HepG2 (cell line): ENCODE measurements at regions not wholly inside any gene's neighbourhood (a gene's known extent, or its start where the extent isn't known, plus 50 kb on each side); places are given as distances from the start of the nearest gene placed in this dataset.

Experiments used
- EZH2 ChIP-seq: conservative IDR thresholded peaks from 2 replicates; pipeline ENCODE4 v1.6.1; 2012; ENCODE audit warnings: mild to moderate bottlenecking, low read depth, low read length, moderate library complexity
- FOXK2 ChIP-seq: fragments of 450-650 bp; IDR thresholded peaks from 2 replicates; pipeline ENCODE4 v1.6.1; 2016
- MAFK ChIP-seq, 2 experiments: IDR thresholded peaks in 1 of 2; conservative IDR thresholded peaks in 1 of 2; 2 replicates each; pipeline ENCODE4 v1.6.1; 2011; ENCODE audit warnings: improper control_type of control experiment in 2 of 2, low read length in 2 of 2
- NBN ChIP-seq: fragments of 450-650 bp; conservative IDR thresholded peaks from 2 replicates; pipeline ENCODE4 v1.6.1; 2017
- POLR2A ChIP-seq, 2 experiments: IDR thresholded peaks; 2 replicates each; pipeline ENCODE4 v1.6.1; 2011; ENCODE audit warnings: low read depth in 2 of 2, low read length in 2 of 2, mild to moderate bottlenecking in 1 of 2, moderate library complexity in 1 of 2; ENCODE audit not compliant: insufficient read depth in 1 of 2
- SRSF1 ChIP-seq: fragments of 200-400 bp; formaldehyde crosslinking; optimal IDR thresholded peaks from 2 replicates; pipeline ENCODE3; 2017; ENCODE audit warnings: mild to moderate bottlenecking, low read depth, low read length, moderate library complexity
- STAG1 ChIP-seq: sonication (generic); formaldehyde crosslinking; IDR thresholded peaks from 2 replicates; pipeline ENCODE4 v1.4.0; 2020; ENCODE audit warnings: missing genetic modification reagents
- TCF12 ChIP-seq, 2 experiments: fragments of 450-650 bp in 1 of 2; sonication (generic) in 1 of 2; formaldehyde crosslinking in 1 of 2; IDR thresholded peaks; 2 replicates each; pipeline versions ENCODE4 v1.6.1 to v1.8.0; 2017 to 2022; ENCODE audit warnings: antibody characterized with exemption in 1 of 2, mild to moderate bottlenecking in 1 of 2, missing genetic modification reagents in 1 of 2, moderate library complexity in 1 of 2
- ZNF367 ChIP-seq: sonication (generic); formaldehyde crosslinking; IDR thresholded peaks from 2 replicates; pipeline ENCODE4 v1.4.0; 2020; ENCODE audit warnings: missing genetic modification reagents, borderline replicate concordance
- ZNF660 ChIP-seq: sonication (generic); formaldehyde crosslinking; IDR thresholded peaks from 2 replicates; pipeline ENCODE4 v1.5.1; 2020; ENCODE audit warnings: mild to moderate bottlenecking, low read depth, missing genetic modification reagents, borderline replicate concordance
- TF ChIP-seq, protein P1 (sequence below): IDR thresholded peaks from 2 replicates; pipeline ENCODE4 v1.6.1; 2016; ENCODE audit warnings: missing compliant biosample characterization, missing genetic modification reagents, borderline replicate concordance
- TF ChIP-seq, protein P2 (sequence below): sonication (generic); formaldehyde crosslinking; IDR thresholded peaks from 2 replicates; pipeline ENCODE4 v1.8.0; 2022; ENCODE audit warnings: missing genetic modification reagents, mild to moderate bottlenecking, inconsistent platforms, borderline replicate concordance
- TF ChIP-seq, protein P3 (sequence below): IDR thresholded peaks from 2 replicates; pipeline ENCODE4 v1.6.1; 2018; ENCODE audit warnings: missing genetic modification reagents
- TF ChIP-seq, protein P4 (sequence below): sonication (generic); formaldehyde crosslinking; IDR thresholded peaks from 2 replicates; pipeline ENCODE4 v1.4.0; 2020; ENCODE audit warnings: low read depth, mild to moderate bottlenecking, missing genetic modification reagents

DNA sequence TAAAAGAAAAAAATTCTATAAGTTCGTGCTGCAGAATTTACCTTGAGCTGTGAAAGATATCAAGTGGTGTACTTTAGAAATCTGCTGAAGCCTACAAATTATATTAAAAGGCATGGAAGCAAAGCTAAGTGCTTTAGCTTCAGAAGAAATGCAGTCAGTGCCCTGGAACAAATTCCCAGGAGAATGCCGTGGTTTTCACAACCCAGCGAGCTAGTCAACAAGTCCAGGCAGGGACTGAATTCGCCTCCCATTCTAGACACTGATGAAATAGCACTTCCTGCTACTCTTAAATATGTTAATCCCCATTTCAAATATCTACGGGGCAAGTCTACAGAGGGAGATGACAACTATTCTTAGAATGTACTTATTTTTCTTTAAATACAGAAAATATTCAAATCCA lies 326.4 kb upstream of the IGF1R start:
- TF ChIP-seq, protein P1, sequence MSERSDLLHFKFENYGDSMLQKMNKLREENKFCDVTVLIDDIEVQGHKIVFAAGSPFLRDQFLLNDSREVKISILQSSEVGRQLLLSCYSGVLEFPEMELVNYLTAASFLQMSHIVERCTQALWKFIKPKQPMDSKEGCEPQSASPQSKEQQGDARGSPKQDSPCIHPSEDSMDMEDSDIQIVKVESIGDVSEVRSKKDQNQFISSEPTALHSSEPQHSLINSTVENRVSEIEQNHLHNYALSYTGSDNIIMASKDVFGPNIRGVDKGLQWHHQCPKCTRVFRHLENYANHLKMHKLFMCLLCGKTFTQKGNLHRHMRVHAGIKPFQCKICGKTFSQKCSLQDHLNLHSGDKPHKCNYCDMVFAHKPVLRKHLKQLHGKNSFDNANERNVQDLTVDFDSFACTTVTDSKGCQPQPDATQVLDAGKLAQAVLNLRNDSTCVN (CRISPR knock-in tag), result no peak
- no peak for TF ChIP-seq ZNF660 (CRISPR knock-in tag)
- TF ChIP-seq EZH2, result no peak
- TF ChIP-seq, protein P2, sequence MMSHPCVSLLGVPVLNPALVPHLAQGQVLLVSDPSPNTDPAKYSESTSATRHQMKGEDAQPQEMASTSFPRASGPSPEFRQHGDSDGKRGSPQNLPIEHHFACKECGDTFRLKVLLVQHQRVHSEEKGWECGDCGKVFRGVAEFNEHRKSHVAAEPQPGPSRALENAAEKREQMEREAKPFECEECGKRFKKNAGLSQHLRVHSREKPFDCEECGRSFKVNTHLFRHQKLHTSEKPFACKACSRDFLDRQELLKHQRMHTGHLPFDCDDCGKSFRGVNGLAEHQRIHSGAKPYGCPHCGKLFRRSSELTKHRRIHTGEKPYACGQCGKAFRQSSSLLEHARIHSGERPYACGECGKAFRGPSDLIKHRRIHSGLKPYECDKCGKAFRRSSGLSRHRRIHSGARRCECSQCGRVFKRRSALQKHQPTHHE (CRISPR knock-in tag), result no peak
- TF ChIP-seq, protein P3, sequence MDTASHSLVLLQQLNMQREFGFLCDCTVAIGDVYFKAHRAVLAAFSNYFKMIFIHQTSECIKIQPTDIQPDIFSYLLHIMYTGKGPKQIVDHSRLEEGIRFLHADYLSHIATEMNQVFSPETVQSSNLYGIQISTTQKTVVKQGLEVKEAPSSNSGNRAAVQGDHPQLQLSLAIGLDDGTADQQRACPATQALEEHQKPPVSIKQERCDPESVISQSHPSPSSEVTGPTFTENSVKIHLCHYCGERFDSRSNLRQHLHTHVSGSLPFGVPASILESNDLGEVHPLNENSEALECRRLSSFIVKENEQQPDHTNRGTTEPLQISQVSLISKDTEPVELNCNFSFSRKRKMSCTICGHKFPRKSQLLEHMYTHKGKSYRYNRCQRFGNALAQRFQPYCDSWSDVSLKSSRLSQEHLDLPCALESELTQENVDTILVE (CRISPR knock-in tag), result no peak
- TF ChIP-seq SRSF1, result no peak
- no peak for TF ChIP-seq POLR2A (IDR thresholded peaks at IDR 0.05; ENCODE audit: insufficient read depth in 1 of 2, low read depth in 2 of 2, low read length in 2 of 2)
- TF ChIP-seq, protein P4, sequence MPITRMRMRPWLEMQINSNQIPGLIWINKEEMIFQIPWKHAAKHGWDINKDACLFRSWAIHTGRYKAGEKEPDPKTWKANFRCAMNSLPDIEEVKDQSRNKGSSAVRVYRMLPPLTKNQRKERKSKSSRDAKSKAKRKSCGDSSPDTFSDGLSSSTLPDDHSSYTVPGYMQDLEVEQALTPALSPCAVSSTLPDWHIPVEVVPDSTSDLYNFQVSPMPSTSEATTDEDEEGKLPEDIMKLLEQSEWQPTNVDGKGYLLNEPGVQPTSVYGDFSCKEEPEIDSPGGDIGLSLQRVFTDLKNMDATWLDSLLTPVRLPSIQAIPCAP (CRISPR knock-in tag), result no peak
- TF ChIP-seq MAFK (conservative IDR thresholded peaks at IDR 0.05 in 1 of 2, IDR thresholded peaks at IDR 0.05 in 1 of 2; ENCODE audit: low read length in 2 of 2), result no peak
- no peak for TF ChIP-seq ZNF367 (CRISPR knock-in tag)
- no peak for TF ChIP-seq TCF12 (IDR thresholded peaks at IDR 0.05)
- TF ChIP-seq TCF12 (CRISPR knock-in tag; IDR thresholded peaks at IDR 0.05), result no peak
- no peak for TF ChIP-seq FOXK2
- TF ChIP-seq NBN, result no peak
- TF ChIP-seq STAG1, result no peak
